SJSA1 (cell line): ENCODE measurements at regions not wholly inside any gene's neighbourhood (a gene's known extent, or its start where the extent isn't known, plus 50 kb on each side); places are given as distances from the start of the nearest gene placed in this dataset.
"Not testable (repeated sequence)": the region's sequence is repeated elsewhere in the genome, so short reads cannot be mapped to it uniquely, and the experiment has no call there.

ENCODE experiments used
- DNase-seq, 2 experiments: peaks; one replicate each; pipeline ENCODE4 v3.0.0-alpha.2; 2015 to 2020; ENCODE audit warnings: low spot score in 2 of 2, low read depth in 1 of 2
- H3K27ac ChIP-seq: fragments of 250-450 bp; sonication (Bioruptor Pico); 2 replicates; pipeline ENCODE4 v1.5.1; 2020; ENCODE audit warnings: mild to moderate bottlenecking, moderate library complexity
- H3K27me3 ChIP-seq: fragments of 250-450 bp; sonication (Bioruptor Pico); replicated peaks from 2 replicates; pipeline ENCODE4 v1.5.1; 2020; ENCODE audit warnings: mild to moderate bottlenecking, moderate library complexity
- H3K36me3 ChIP-seq: fragments of 250-450 bp; sonication (Bioruptor Pico); 2 replicates; pipeline ENCODE4 v1.5.1; 2020; ENCODE audit warnings: mild to moderate bottlenecking
- H3K4me1 ChIP-seq: fragments of 250-450 bp; sonication (Bioruptor Pico); replicated peaks from 2 replicates; pipeline ENCODE4 v1.6.1; 2021; ENCODE audit warnings: mild to moderate bottlenecking
- H3K4me3 ChIP-seq: fragments of 250-450 bp; sonication (Bioruptor Pico); 2 replicates; pipeline ENCODE4 v1.5.1; 2020; ENCODE audit warnings: mild to moderate bottlenecking
- H3K9me3 ChIP-seq: fragments of 250-450 bp; sonication (Bioruptor Pico); replicated peaks from 2 replicates; pipeline ENCODE4 v1.5.1; 2020; ENCODE audit warnings: mild to moderate bottlenecking

- Histone ChIP-seq H3K9me3 (no peaks in the 10 kb centered on the region), H3K27ac (peak overlapping the region; percentile 5; the same call in 1 of the 2 replicates), H3K4me1 (peaks cover 12% of the 10 kb centered on the region), H3K4me3 (no peak overlapping the region), H3K36me3 (no peaks in the 10 kb centered on the region), H3K27me3 (no peaks in the 10 kb centered on the region)
- no peak for DNase-seq
Observed at GRCh38 chr7:81415181-81415580, 354.7 kb downstream of the HGF start.

- DNase-seq, result no peak
Observed at GRCh38 chr7:81414411-81414810, 355.4 kb downstream of the HGF start.

GRCh38 chr7:81410471-81411117 is 359.3 kb downstream of the HGF start:
- H3K36me3 ChIP-seq, result no peaks in the 10 kb centered on the region
- no peak overlapping the region for H3K27ac ChIP-seq
- H3K4me3 ChIP-seq, result no peak overlapping the region
- H3K9me3 ChIP-seq, result no peaks in the 10 kb centered on the region
- peaks cover 15% of the 10 kb centered on the region for H3K4me1 ChIP-seq
- DNase-seq, result peak in 1 of 2 experiments; percentile 12
- H3K27me3 ChIP-seq, result no peaks in the 10 kb centered on the region

More at GRCh38 chr7:81414411-81414810, 355.4 kb downstream of the HGF start:
- H3K4me3 ChIP-seq, result no peak overlapping the region
- H3K4me1 ChIP-seq, result peaks cover 15% of the 10 kb centered on the region
- no peaks in the 10 kb centered on the region for H3K27me3 ChIP-seq
- peak overlapping the region; percentile 5; the same call in 1 of the 2 replicates for H3K27ac ChIP-seq
- no peaks in the 10 kb centered on the region for H3K36me3 ChIP-seq
- no peaks in the 10 kb centered on the region for H3K9me3 ChIP-seq

DNA sequence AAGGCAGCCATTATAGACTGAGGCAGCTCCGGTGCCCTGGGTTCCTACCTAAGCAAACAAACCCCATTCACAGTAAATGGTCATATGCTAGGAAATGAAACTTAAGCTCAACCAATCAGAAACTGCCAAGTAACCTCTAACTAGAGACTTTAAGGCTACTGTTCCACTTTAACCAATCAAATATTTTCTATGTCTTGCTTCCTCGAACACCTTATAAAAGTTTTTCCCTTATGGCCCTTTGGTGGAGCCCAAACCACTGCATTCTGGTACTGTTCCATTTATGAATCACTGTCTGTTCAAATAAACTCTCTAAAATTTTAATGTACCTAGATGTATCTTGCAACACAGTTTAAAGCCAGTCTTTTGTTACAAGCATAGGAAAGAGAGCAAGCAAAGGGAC is 361.1 kb downstream of the HGF start:
- peaks cover 11% of the 10 kb centered on the region for H3K4me1 ChIP-seq
- no peaks in the 10 kb centered on the region for H3K27me3 ChIP-seq
- no peak overlapping the region for H3K27ac ChIP-seq
- no peak for DNase-seq
- H3K36me3 ChIP-seq, result no peaks in the 10 kb centered on the region
- H3K4me3 ChIP-seq, result no peak overlapping the region
- H3K9me3 ChIP-seq, result no peaks in the 10 kb centered on the region

GRCh38 chr7:81407094-81407493 is 362.8 kb downstream of the HGF start:
- no peaks in the 10 kb centered on the region for H3K9me3 ChIP-seq
- H3K4me3 ChIP-seq, result no peak overlapping the region
- no peak for DNase-seq
- H3K36me3 ChIP-seq, result no peaks in the 10 kb centered on the region
- H3K4me1 ChIP-seq, result peaks cover 16% of the 10 kb centered on the region
- H3K27ac ChIP-seq, result no peak overlapping the region
- H3K27me3 ChIP-seq, result no peaks in the 10 kb centered on the region

GRCh38 chr7:81404669-81405068 is 365.2 kb downstream of the HGF start:
- H3K4me1 ChIP-seq, result peaks cover 5% of the 10 kb centered on the region; the same call in 1 of the 2 replicates
- no peaks in the 10 kb centered on the region for H3K9me3 ChIP-seq
- DNase-seq, result no peak
- no peaks in the 10 kb centered on the region for H3K36me3 ChIP-seq
- no peaks in the 10 kb centered on the region for H3K27me3 ChIP-seq
- no peak overlapping the region for H3K4me3 ChIP-seq
- H3K27ac ChIP-seq, result no peak overlapping the region

DNA sequence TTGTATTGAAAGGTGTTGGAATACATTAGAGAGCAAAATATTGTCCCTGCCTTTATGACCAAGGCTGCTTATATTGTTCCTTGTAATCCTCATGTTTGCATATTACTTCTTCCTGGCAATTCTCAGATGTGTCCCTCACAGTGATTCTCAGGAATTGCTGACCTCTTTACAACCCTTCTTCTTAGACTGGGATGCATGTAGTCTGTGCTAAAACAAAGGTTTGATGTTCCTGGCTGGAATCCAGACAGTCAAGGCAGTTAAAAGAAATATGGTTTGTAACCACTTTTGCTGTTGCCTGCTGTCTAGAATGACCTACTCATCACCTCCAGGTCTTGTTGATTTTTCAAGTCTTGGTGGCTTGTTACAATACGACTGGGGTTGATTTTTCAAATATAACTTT is 367.6 kb downstream of the HGF start:
- no peak for DNase-seq

GRCh38 chr7:81399471-81399870 is 370.4 kb downstream of the HGF start:
- no peak overlapping the region for H3K27ac ChIP-seq
- no peaks in the 10 kb centered on the region for H3K36me3 ChIP-seq
- no peak for DNase-seq
- H3K27me3 ChIP-seq, result no peaks in the 10 kb centered on the region
- no peaks in the 10 kb centered on the region for H3K9me3 ChIP-seq
- no peak overlapping the region for H3K4me3 ChIP-seq
- peaks cover 5% of the 10 kb centered on the region; the same call in 1 of the 2 replicates for H3K4me1 ChIP-seq

More for the DNA sequence above, 367.6 kb downstream of the HGF start:
- Histone ChIP-seq H3K27ac (no peak overlapping the region), H3K36me3 (no peaks in the 10 kb centered on the region), H3K27me3 (no peaks in the 10 kb centered on the region), H3K4me3 (no peak overlapping the region), H3K4me1 (peaks cover 5% of the 10 kb centered on the region; the same call in 1 of the 2 replicates), H3K9me3 (no peaks in the 10 kb centered on the region)

DNA sequence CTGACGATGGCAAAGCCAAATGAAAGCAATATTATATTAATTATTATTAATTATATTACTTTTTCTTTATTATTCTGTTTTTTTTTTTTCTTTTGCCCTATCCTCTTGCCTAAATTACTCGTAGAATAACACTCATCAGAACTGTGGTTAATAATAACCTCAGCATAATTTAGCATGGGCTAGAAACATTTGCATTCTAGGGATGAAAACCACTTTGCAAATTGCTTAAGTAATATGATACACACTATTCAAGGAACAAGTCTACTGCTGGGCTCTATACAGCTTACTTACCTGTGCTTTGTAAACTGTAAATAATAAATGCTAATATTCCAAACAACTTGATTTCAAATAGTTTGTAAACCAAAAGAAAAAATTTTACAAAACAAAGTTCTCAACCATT is 375.8 kb downstream of the HGF start:
- Histone ChIP-seq H3K27ac (no peak overlapping the region), H3K9me3 (no peaks in the 10 kb centered on the region), H3K4me3 (no peak overlapping the region), H3K27me3 (no peaks in the 10 kb centered on the region), H3K4me1 (peaks cover 4% of the 10 kb centered on the region; the same call in 1 of the 2 replicates), H3K36me3 (no peaks in the 10 kb centered on the region)
- DNase-seq, result no peak

DNA sequence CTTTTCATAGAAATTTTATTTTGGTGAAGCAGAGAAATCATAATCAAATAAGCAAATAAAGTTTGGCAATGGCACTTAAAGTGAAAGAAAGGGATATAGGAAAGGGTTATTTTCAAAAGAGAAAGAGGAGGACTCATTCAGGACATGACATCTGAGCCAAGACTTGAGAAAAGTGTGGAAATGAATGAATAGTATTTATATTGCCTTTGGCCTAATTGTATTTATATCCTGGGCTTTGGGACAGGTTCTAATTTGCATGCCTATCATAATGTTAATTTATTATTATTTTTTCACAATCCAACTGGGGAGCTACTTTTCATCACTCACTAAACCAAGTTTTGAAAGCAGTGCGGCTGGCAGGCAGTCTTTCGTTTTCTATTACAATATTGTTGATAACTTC is 376.8 kb downstream of the HGF start:
- no peaks in the 10 kb centered on the region for H3K27me3 ChIP-seq
- H3K27ac ChIP-seq, result no peak overlapping the region
- H3K36me3 ChIP-seq, result no peaks in the 10 kb centered on the region
- H3K4me1 ChIP-seq, result peaks cover 4% of the 10 kb centered on the region; the same call in 1 of the 2 replicates
- no peak for DNase-seq
- H3K4me3 ChIP-seq, result no peak overlapping the region
- H3K9me3 ChIP-seq, result no peaks in the 10 kb centered on the region

DNA sequence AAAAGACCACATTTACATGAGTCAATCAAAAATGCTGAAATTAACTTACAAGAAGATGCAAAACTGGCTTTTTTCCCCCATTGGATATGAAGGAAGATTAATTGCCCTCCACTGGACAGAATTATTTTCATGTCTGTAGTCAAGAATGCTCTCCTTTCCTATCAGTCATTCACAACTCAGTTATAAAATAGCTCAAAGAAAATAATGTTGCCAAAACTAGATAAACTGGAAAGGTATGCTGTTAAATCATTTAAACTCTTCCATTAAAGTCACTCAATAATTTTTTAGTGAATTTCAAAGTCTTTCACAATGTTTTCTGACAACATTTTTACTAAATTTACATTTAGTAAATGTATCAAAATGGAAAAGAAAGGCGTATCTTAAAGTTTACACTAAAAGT is 384.5 kb downstream of the HGF start:
- Histone ChIP-seq H3K27ac (no peak overlapping the region), H3K9me3 (no peaks in the 10 kb centered on the region), H3K4me3 (no peak overlapping the region), H3K36me3 (no peaks in the 10 kb centered on the region), H3K4me1 (peaks cover 3% of the 10 kb centered on the region; the same call in 1 of the 2 replicates), H3K27me3 (no peaks in the 10 kb centered on the region)
- DNase-seq, result no peak

GRCh38 chr7:81383846-81384245 is 386.0 kb downstream of the HGF start:
- no peak for DNase-seq
- H3K27ac ChIP-seq, result no peak overlapping the region
- no peaks in the 10 kb centered on the region for H3K27me3 ChIP-seq
- no peaks in the 10 kb centered on the region for H3K36me3 ChIP-seq
- no peak overlapping the region for H3K4me3 ChIP-seq
- no peaks in the 10 kb centered on the region for H3K4me1 ChIP-seq
- H3K9me3 ChIP-seq, result no peaks in the 10 kb centered on the region

DNA sequence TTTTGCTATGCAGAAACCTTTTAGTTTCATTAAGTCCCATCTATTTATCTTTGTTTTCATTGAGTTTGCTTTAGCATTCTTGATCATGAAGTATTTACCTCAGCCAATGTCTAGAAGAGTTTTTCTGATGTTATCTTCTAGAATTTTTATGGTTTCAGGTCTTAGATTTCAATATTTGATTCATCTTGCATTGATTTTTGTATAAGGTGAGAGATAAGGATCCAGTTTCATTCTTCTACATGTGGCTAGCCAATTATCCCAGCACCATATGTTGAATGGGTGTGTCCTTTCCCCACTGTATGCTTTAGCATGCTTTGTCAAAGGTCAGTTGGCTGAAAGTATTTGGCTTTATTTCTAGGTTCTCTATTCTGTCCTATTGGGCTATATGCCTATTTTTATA is 395.2 kb downstream of the HGF start:
- H3K27ac ChIP-seq, H3K9me3 ChIP-seq, H3K36me3 ChIP-seq, H3K4me3 ChIP-seq, DNase-seq, H3K27me3 ChIP-seq, H3K4me1 ChIP-seq: not testable (repeated sequence)

DNA sequence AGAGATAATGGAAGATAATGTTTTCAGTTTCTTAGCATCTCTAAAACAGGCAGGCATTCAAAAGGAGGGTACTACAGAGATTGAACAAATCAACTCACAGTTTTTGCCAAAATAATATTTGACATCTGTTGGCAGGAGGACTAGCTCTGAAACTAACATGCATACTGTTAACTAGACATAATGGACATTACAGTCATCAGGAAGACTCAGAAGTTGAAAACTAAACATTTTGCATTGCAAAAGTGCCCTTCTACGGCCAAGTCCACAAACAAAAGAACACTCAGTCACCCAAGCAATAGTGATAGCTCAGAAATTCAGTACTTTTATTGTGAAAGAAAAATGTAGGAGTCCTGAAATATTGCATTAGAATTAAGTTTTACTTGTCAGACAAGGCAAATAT is 399.0 kb downstream of the HGF start:
- Histone ChIP-seq H3K4me3 (no peak overlapping the region), H3K27me3 (no peaks in the 10 kb centered on the region), H3K36me3 (no peaks in the 10 kb centered on the region), H3K27ac (no peak overlapping the region), H3K4me1 (no peaks in the 10 kb centered on the region), H3K9me3 (no peaks in the 10 kb centered on the region)
- DNase-seq, result no peak
